ENCODE measurements at regions not wholly inside any gene's neighbourhood (a gene's known extent, or its start where the extent isn't known, plus 50 kb on each side); places are given as distances from the start of the nearest gene placed in this dataset.

DNA sequence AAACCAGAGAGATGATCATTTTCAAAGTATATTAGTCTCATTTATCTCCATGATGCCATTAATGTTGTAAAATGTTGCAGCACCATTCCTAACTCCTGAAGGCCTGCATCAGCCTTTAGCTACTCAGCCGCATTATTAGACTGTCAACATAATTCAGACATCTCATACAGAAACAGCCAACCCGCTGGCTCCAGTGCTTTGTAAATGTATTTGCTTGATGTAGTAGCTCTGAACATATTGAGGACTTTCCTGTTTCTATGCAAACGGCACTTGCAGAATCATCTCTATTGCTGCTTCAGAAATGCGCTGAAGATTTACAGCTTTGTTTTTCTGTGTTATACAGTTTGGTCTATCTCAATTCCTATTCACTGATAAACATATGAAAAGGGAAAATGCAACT, 372.2 kb downstream of the DSEL start:
- TF ChIP-seq, protein P1, sequence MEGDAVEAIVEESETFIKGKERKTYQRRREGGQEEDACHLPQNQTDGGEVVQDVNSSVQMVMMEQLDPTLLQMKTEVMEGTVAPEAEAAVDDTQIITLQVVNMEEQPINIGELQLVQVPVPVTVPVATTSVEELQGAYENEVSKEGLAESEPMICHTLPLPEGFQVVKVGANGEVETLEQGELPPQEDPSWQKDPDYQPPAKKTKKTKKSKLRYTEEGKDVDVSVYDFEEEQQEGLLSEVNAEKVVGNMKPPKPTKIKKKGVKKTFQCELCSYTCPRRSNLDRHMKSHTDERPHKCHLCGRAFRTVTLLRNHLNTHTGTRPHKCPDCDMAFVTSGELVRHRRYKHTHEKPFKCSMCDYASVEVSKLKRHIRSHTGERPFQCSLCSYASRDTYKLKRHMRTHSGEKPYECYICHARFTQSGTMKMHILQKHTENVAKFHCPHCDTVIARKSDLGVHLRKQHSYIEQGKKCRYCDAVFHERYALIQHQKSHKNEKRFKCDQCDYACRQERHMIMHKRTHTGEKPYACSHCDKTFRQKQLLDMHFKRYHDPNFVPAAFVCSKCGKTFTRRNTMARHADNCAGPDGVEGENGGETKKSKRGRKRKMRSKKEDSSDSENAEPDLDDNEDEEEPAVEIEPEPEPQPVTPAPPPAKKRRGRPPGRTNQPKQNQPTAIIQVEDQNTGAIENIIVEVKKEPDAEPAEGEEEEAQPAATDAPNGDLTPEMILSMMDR (IDR thresholded peaks at IDR 0.05; ENCODE audit: low read depth, low read length, missing control alignments): no peak
- no peak for DNase-seq
- H3K27me3 ChIP-seq (replicated peaks): no peaks in the 10 kb centered on the region
- in situ Hi-C loops (cut with HindIII; ENCODE audit: low pct_ligation_motif_present, low sequenced_read_pairs): no loop called here
- no peak overlapping the region for H3K4me3 ChIP-seq (ENCODE audit: low read depth, low read length)
- no peaks in the 10 kb centered on the region for H3K36me3 ChIP-seq (replicated peaks)
- H3K27ac ChIP-seq: no peak overlapping the region

DNA sequence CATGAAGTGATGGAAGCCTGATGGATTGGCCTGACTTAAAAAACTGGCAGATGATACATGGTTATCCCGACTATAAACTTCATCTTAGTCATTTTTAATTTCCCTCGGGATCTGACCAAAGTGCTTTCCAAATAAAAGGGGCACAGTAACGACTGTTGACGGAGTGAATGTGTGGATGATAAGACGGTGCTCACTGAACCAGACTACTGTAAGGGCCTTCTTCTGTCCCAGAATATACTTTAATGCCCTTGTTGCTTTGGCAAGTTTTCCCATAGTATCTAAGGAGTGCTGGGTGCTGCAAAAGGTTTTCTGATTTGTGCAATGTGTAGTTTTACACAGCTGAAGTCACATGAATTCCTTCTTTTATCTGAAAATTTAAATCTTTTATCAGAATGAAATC, 373.5 kb downstream of the DSEL start:
- no peak for DNase-seq
- in situ Hi-C loops (cut with HindIII; ENCODE audit: low pct_ligation_motif_present, low sequenced_read_pairs): no loop called here
- H3K36me3 ChIP-seq (replicated peaks): no peaks in the 10 kb centered on the region
- H3K27me3 ChIP-seq (replicated peaks): no peaks in the 10 kb centered on the region
- TF ChIP-seq, protein P1 (IDR thresholded peaks at IDR 0.05; ENCODE audit: low read depth, low read length, missing control alignments): no peak
- H3K4me3 ChIP-seq (ENCODE audit: low read depth, low read length): no peak overlapping the region
- no peak overlapping the region for H3K27ac ChIP-seq

GRCh38 chr18:67142604-67143003, 373.9 kb downstream of the DSEL start:
- H3K27me3 ChIP-seq (replicated peaks): no peaks in the 10 kb centered on the region
- in situ Hi-C loops (cut with HindIII; ENCODE audit: low pct_ligation_motif_present, low sequenced_read_pairs): no loop called here
- no peak overlapping the region for H3K27ac ChIP-seq
- H3K4me3 ChIP-seq (ENCODE audit: low read depth, low read length): no peak overlapping the region
- DNase-seq: no peak
- TF ChIP-seq, protein P1 (IDR thresholded peaks at IDR 0.05; ENCODE audit: low read depth, low read length, missing control alignments): no peak
- H3K36me3 ChIP-seq (replicated peaks): no peaks in the 10 kb centered on the region

DNA sequence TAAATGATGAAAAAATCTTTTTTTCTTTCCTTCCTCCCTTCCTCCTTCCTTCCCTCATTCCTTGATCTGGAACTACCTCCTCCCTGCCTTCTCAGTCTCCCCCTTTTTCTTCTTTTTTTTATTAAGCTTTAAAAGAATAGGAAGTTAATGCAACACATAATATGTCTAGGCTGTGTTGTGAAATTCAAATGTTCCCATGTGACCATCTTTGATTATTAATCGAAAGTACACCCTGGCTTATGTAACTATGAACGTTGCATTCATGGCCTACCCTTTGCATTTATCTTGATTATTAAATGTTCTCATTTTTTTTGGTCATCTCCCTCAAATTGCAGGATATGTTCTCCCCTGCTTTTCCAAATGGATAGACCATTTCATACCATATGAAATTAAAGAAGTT, 376.0 kb downstream of the DSEL start:
- in situ Hi-C loops (cut with HindIII; ENCODE audit: low pct_ligation_motif_present, low sequenced_read_pairs): no loop called here
- TF ChIP-seq, protein P1 (IDR thresholded peaks at IDR 0.05; ENCODE audit: low read depth, low read length, missing control alignments): no peak
- DNase-seq: no peak
- no peaks in the 10 kb centered on the region for H3K36me3 ChIP-seq (replicated peaks)
- H3K4me3 ChIP-seq (ENCODE audit: low read depth, low read length): no peak overlapping the region
- H3K27me3 ChIP-seq (replicated peaks): no peaks in the 10 kb centered on the region
- H3K27ac ChIP-seq: no peak overlapping the region

DNA sequence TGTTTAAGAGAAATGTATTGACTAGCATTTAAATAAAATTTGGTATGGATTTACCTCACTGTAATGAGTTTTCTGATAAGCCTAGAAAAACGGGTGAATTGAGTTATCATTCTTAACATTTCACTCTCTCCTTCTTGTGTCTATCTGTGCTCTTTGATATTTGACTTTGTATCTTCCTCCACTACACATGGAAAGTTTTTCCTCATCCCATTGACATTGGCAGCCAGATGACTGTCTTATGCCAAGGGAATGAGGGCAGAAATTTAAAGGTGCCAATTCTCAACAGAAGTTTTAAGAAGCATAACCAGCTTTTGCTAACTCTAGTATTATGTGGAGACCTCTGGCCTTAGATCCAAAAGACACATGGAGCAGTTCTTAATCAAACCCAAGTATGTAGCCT, 376.6 kb downstream of the DSEL start:
- DNase-seq: no peak
- H3K4me3 ChIP-seq (ENCODE audit: low read depth, low read length): no peak overlapping the region
- TF ChIP-seq, protein P1 (IDR thresholded peaks at IDR 0.05; ENCODE audit: low read depth, low read length, missing control alignments): no peak
- no peaks in the 10 kb centered on the region for H3K27me3 ChIP-seq (replicated peaks)
- H3K36me3 ChIP-seq (replicated peaks): no peaks in the 10 kb centered on the region
- no peak overlapping the region for H3K27ac ChIP-seq
- in situ Hi-C loops (cut with HindIII; ENCODE audit: low pct_ligation_motif_present, low sequenced_read_pairs): no loop called here

GRCh38 chr18:67135981-67136380, 380.5 kb downstream of the DSEL start:
- no peaks in the 10 kb centered on the region for H3K27me3 ChIP-seq (replicated peaks)
- in situ Hi-C loops (cut with HindIII; ENCODE audit: low pct_ligation_motif_present, low sequenced_read_pairs): no loop called here
- TF ChIP-seq, protein P1 (IDR thresholded peaks at IDR 0.05; ENCODE audit: low read depth, low read length, missing control alignments): no peak
- DNase-seq: no peak
- no peak overlapping the region for H3K27ac ChIP-seq
- H3K36me3 ChIP-seq (replicated peaks): no peaks in the 10 kb centered on the region
- H3K4me3 ChIP-seq (ENCODE audit: low read depth, low read length): no peak overlapping the region

Data from brain microvascular endothelial cell (primary cell).